HCT116 (cell line): ENCODE measurements at regions not wholly inside any gene's neighbourhood (a gene's known extent, or its start where the extent isn't known, plus 50 kb on each side); places are given as distances from the start of the nearest gene placed in this dataset.

Experiments
- ATAC-seq: fragments of 200-7000 bp; cut with Tn5 transposase; 2 replicates; pipeline ENCODE4 v1.9.1; 2020; ENCODE audit warnings: mild to moderate bottlenecking, moderate library complexity
- BruUV-seq: library from RNA; stranded (reverse); fragments of 400-500 nt; replicated peaks from 2 replicates; lab custom pipeline; 2021; lab: Mats Ljungman, UMichigan
- CTCF ChIA-PET: fragments of 300-600 bp; sonication (Branson Sonifier 250); formaldehyde crosslinking; loops from one replicate; lab custom pipeline; 2021; ENCODE audit warnings: antibody characterized with exemption; lab: Charles Lee
- POLR2A ChIA-PET: fragments of 300-600, 350-600 bp; sonication (Branson Sonifier 250); formaldehyde crosslinking; loops from one replicate; lab custom pipeline; 2021; ENCODE audit warnings: antibody characterized with exemption; lab: Charles Lee
- RAD21 ChIA-PET, 2 experiments: fragments of 300-600 bp; sonication (Branson Sonifier 250); formaldehyde crosslinking; loops; one replicate each; lab custom pipeline; 2023; ENCODE audit warnings: low total read pairs in 2 of 2; ENCODE audit not compliant: uncharacterized antibody in 2 of 2, unreplicated experiment in 2 of 2, low non-redundant PET in 1 of 2; lab: Charles Lee
- DNase-seq: peaks from one replicate; pipeline ENCODE4 v3.0.0-alpha.2; 2010; ENCODE audit warnings: low read depth, low spot score
- H2AFZ ChIP-seq: fragments of 200-600 bp; shearing (Covaris generic), sonication (generic); 2 replicates; pipeline ENCODE4 v1.6.1; 2017; ENCODE audit warnings: low read depth, mixed run types, mixed read lengths, antibody characterized with exemption, low read length; ENCODE audit not compliant: poor library complexity, severe bottlenecking
- H3K27ac ChIP-seq: 2 replicates; pipeline ENCODE4 v1.5.1; 2012; ENCODE audit warnings: low read depth, low read length
- H3K27me3 ChIP-seq: fragments of 200-600 bp; sonication (generic); 2 replicates; pipeline ENCODE4 v1.6.1; 2016; ENCODE audit warnings: mixed run types, low read length, mixed read lengths; ENCODE audit not compliant: insufficient read depth
- H3K36me3 ChIP-seq, 2 experiments: fragments of 200-500 bp in 1 of 2; fragments of 200-600 bp in 1 of 2; sonication (Bioruptor generic) in 1 of 2; sonication (generic) in 1 of 2; 2 replicates each; pipeline versions ENCODE4 v1.5.1 to v1.6.1; 2014 to 2016; ENCODE audit warnings: low read length in 2 of 2, inconsistent platforms in 1 of 2, mixed read lengths in 1 of 2, mixed run types in 1 of 2; ENCODE audit not compliant: insufficient read depth in 2 of 2, control insufficient read depth in 1 of 2
- H3K4me1 ChIP-seq, 2 experiments: fragments of 200-600 bp in 1 of 2; sonication (generic) in 1 of 2; 2 replicates each; pipeline versions ENCODE4 v1.5.1 to v1.6.1; 2012 to 2017; ENCODE audit warnings: low read length in 2 of 2, inconsistent platforms in 1 of 2, mild to moderate bottlenecking in 1 of 2, mixed read lengths in 1 of 2, mixed run types in 1 of 2, moderate library complexity in 1 of 2; ENCODE audit not compliant: insufficient read depth in 2 of 2, control insufficient read depth in 1 of 2
- H3K4me2 ChIP-seq: fragments of 200-600 bp; sonication (generic); 2 replicates; pipeline ENCODE4 v1.6.1; 2017; ENCODE audit warnings: mixed run types, low read length, mixed read lengths
- H3K4me3 ChIP-seq, 2 experiments: fragments of 200-600 bp in 1 of 2; sonication (generic) in 1 of 2; replicated peaks in 1 of 2; 2 replicates each; pipeline ENCODE4 v1.5.1; 2011 to 2016; ENCODE audit warnings: low read length in 2 of 2, control low read depth in 1 of 2, low read depth in 1 of 2, mild to moderate bottlenecking in 1 of 2, mixed read lengths in 1 of 2, mixed run types in 1 of 2
- H3K79me2 ChIP-seq: fragments of 200-600 bp; sonication (generic); 2 replicates; pipeline ENCODE4 v1.6.1; 2017; ENCODE audit warnings: mild to moderate bottlenecking, mixed run types, low read length, moderate library complexity, mixed read lengths; ENCODE audit not compliant: insufficient read depth
- H3K9ac ChIP-seq: fragments of 200-600 bp; sonication (generic); 2 replicates; pipeline ENCODE4 v1.6.1; 2016; ENCODE audit warnings: low read length, mixed read lengths
- H3K9me2 ChIP-seq: fragments of 200-600 bp; sonication (generic), shearing (Covaris generic); 2 replicates; pipeline ENCODE4 v1.6.1; 2017; ENCODE audit warnings: mixed run types, mild to moderate bottlenecking, moderate library complexity; ENCODE audit not compliant: insufficient read depth
- H3K9me3 ChIP-seq, 2 experiments: fragments of 200-500 bp in 1 of 2; fragments of 200-600 bp in 1 of 2; sonication (Bioruptor generic) in 1 of 2; sonication (generic) in 1 of 2; 2 replicates each; pipeline ENCODE4 v1.6.1; 2014 to 2017; ENCODE audit warnings: low read length in 2 of 2, mixed read lengths in 2 of 2, inconsistent platforms in 1 of 2, low read depth in 1 of 2, mild to moderate bottlenecking in 1 of 2, mixed run types in 1 of 2, moderate library complexity in 1 of 2; ENCODE audit not compliant: control insufficient read depth in 1 of 2, insufficient read depth in 1 of 2
- H4K20me1 ChIP-seq: fragments of 200-600 bp; sonication (generic), shearing (Covaris generic); 2 replicates; pipeline ENCODE4 v1.6.1; 2017; ENCODE audit warnings: mixed run types, mild to moderate bottlenecking, moderate library complexity; ENCODE audit not compliant: insufficient read depth
- CBX3 ChIP-seq: IDR thresholded peaks from 2 replicates; pipeline ENCODE4 v1.6.1; 2012; ENCODE audit warnings: low read depth
- CEBPB ChIP-seq: IDR thresholded peaks from 2 replicates; pipeline ENCODE4 v1.6.1; 2012; ENCODE audit warnings: low read depth
- ELF1 ChIP-seq: IDR thresholded peaks from 2 replicates; pipeline ENCODE4 v1.6.1; 2012; ENCODE audit warnings: low read depth, borderline replicate concordance
- EZH2phosphoT487 ChIP-seq: fragments of 200-600 bp; IDR thresholded peaks from 2 replicates; pipeline ENCODE4 v1.6.1; 2018; ENCODE audit warnings: antibody characterized with exemption, borderline replicate concordance
- FOSL1 ChIP-seq: IDR thresholded peaks from 2 replicates; pipeline ENCODE4 v1.6.1; 2012; ENCODE audit warnings: low read depth
- JUND ChIP-seq: IDR thresholded peaks from 2 replicates; pipeline ENCODE4 v1.6.1; 2012
- RAD21 ChIP-seq: IDR thresholded peaks from 2 replicates; pipeline ENCODE4 v1.6.1; 2012; ENCODE audit warnings: low read depth, mild to moderate bottlenecking
- REST ChIP-seq: IDR thresholded peaks from 2 replicates; pipeline ENCODE4 v1.6.1; 2012; ENCODE audit warnings: low read depth
- SRF ChIP-seq: IDR thresholded peaks from 2 replicates; pipeline ENCODE4 v1.6.1; 2012; ENCODE audit warnings: low read depth
- YY1 ChIP-seq: IDR thresholded peaks from 2 replicates; pipeline ENCODE4 v1.6.1; 2011; ENCODE audit warnings: low read length, low read depth, moderate library complexity, mild to moderate bottlenecking; ENCODE audit not compliant: insufficient replicate concordance; ENCODE audit errors: extremely low read depth
- intact Hi-C: fragments of 100-400 bp; cut with micrococcal nuclease; formaldehyde crosslinking; loops from 2 replicates; pipeline ENCODE4 v1.10.0; 2022
- TF ChIP-seq, protein P1 (sequence below), 3 experiments: fragments of 200-600 bp in 1 of 3; sonication (generic) in 1 of 3; IDR thresholded peaks in 2 of 3; conservative IDR thresholded peaks in 1 of 3; 2 replicates each; pipeline ENCODE4 v1.5.1; 2012 to 2017; ENCODE audit warnings: low read depth in 2 of 3, low read length in 2 of 3, antibody characterized with exemption in 1 of 3, borderline replicate concordance in 1 of 3, control low read depth in 1 of 3, mild to moderate bottlenecking in 1 of 3, mixed read lengths in 1 of 3, mixed run types in 1 of 3, moderate library complexity in 1 of 3; ENCODE audit not compliant: insufficient read depth in 1 of 3
- TF ChIP-seq, protein P2 (sequence below): IDR thresholded peaks from 2 replicates; pipeline ENCODE4 v1.6.1; 2011; ENCODE audit warnings: mild to moderate bottlenecking, low read length, moderate library complexity; ENCODE audit not compliant: insufficient replicate concordance; ENCODE audit errors: extremely low read depth

- no peak for TF ChIP-seq EZH2phosphoT487
Measured at GRCh38 chr14:27608377-27608776, 1010.5 kb upstream of the NOVA1 start (continued).

DNA sequence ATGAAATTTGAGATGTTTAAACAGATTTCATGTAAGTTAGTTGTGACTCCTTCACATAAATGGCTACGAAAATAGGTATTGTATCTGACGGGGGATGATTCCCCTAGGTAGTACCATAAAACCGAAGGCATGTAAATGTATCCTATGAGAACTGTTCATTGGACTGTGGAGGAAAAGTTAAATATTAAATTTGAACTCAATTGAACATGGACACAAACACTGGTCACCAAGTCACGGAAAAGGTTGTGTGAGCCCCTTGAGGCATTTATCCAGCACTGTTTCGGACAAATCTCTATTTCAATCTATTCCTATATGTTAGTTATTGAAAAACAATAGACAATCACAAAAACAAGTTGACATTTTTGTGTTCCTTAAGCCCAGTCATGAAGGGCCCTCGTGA is 1014.3 kb upstream of the NOVA1 start:
- ChIA-PET POLR2A (no interaction called here), RAD21 (no interaction called here), CTCF (no interaction called here)
- ATAC-seq (no peak), DNase-seq (no peak)
- Histone ChIP-seq H3K36me3 (no peaks in the 10 kb centered on the region), H3K9ac (no peak overlapping the region), H4K20me1 (no peaks in the 10 kb centered on the region), H3K9me3 (peaks cover 11 to 18% of the 10 kb centered on the region in 2 experiments; a peak in 2 of 4 replicates), H3K4me3 (no peak overlapping the region), H3K9me2 (no peaks in the 10 kb centered on the region), H3K27me3 (no peaks in the 10 kb centered on the region), H3K27ac (no peak overlapping the region), H3K4me1 (no peaks in the 10 kb centered on the region), H3K79me2 (no peaks in the 10 kb centered on the region), H2AFZ (no peak overlapping the region), H3K4me2 (no peak overlapping the region)
- intact Hi-C loops = no loop called here
- TF ChIP-seq, protein P1, sequence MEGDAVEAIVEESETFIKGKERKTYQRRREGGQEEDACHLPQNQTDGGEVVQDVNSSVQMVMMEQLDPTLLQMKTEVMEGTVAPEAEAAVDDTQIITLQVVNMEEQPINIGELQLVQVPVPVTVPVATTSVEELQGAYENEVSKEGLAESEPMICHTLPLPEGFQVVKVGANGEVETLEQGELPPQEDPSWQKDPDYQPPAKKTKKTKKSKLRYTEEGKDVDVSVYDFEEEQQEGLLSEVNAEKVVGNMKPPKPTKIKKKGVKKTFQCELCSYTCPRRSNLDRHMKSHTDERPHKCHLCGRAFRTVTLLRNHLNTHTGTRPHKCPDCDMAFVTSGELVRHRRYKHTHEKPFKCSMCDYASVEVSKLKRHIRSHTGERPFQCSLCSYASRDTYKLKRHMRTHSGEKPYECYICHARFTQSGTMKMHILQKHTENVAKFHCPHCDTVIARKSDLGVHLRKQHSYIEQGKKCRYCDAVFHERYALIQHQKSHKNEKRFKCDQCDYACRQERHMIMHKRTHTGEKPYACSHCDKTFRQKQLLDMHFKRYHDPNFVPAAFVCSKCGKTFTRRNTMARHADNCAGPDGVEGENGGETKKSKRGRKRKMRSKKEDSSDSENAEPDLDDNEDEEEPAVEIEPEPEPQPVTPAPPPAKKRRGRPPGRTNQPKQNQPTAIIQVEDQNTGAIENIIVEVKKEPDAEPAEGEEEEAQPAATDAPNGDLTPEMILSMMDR (IDR thresholded peaks at IDR 0.05 in 2 of 3, conservative IDR thresholded peaks at IDR 0.05 in 1 of 3; ENCODE audit: borderline replicate concordance in 1 of 3, insufficient read depth in 1 of 3, low read depth in 2 of 3, low read length in 2 of 3) = no peak
- TF ChIP-seq ELF1 = no peak
- TF ChIP-seq YY1 = no peak
- TF ChIP-seq CEBPB = no peak
- no TSS peak for BruUV-seq

- Histone ChIP-seq H3K4me2 (no peak overlapping the region), H3K4me3 (no peak overlapping the region), H4K20me1 (no peaks in the 10 kb centered on the region), H3K36me3 (no peaks in the 10 kb centered on the region), H3K27me3 (no peaks in the 10 kb centered on the region), H2AFZ (no peak overlapping the region), H3K4me1 (no peaks in the 10 kb centered on the region), H3K79me2 (no peaks in the 10 kb centered on the region), H3K9ac (no peak overlapping the region), H3K9me2 (no peaks in the 10 kb centered on the region), H3K27ac (no peak overlapping the region), H3K9me3 (peaks cover 14 to 25% of the 10 kb centered on the region in 2 experiments; a peak in 2 of 4 replicates)
- CTCF ChIA-PET = no interaction called here
- POLR2A ChIA-PET = no interaction called here
- RAD21 ChIA-PET = no interaction called here
- BruUV-seq = no TSS peak
- DNase-seq (no peak), ATAC-seq (no peak)
- intact Hi-C loops = no loop called here
- TF ChIP-seq REST (no peak), CBX3 (no peak), RAD21 (no peak), FOSL1 (no peak), JUND (no peak), SRF (no peak)
- TF ChIP-seq, protein P2, sequence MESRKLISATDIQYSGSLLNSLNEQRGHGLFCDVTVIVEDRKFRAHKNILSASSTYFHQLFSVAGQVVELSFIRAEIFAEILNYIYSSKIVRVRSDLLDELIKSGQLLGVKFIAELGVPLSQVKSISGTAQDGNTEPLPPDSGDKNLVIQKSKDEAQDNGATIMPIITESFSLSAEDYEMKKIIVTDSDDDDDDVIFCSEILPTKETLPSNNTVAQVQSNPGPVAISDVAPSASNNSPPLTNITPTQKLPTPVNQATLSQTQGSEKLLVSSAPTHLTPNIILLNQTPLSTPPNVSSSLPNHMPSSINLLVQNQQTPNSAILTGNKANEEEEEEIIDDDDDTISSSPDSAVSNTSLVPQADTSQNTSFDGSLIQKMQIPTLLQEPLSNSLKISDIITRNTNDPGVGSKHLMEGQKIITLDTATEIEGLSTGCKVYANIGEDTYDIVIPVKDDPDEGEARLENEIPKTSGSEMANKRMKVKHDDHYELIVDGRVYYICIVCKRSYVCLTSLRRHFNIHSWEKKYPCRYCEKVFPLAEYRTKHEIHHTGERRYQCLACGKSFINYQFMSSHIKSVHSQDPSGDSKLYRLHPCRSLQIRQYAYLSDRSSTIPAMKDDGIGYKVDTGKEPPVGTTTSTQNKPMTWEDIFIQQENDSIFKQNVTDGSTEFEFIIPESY = no peak
Measured at GRCh38 chr14:27613102-27613501, 1015.3 kb upstream of the NOVA1 start.
